ENCODE measurements at regions not wholly inside any gene's neighbourhood (a gene's known extent, or its start where the extent isn't known, plus 50 kb on each side); places are given as distances from the start of the nearest gene placed in this dataset.

DNA sequence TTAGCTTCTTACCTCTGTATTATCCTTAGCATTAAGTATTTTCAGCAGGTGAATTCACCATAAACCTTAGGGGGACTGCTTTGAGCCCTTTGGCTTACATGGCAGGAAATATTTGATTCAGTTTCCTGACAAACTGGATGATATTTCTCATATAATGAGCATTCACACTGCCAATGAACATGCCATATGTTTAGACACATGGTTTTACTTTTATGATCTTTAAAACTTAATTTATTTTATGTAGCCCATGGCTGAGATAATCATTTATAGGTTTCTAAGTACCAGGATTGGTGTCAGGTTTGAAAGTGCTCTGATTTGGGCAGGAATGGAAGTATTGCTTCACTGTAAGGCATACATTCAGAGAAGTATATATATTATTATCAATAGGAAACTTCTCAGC, 319.1 kb downstream of the ZPLD1 start:
- DNase-seq: no peak

DNA sequence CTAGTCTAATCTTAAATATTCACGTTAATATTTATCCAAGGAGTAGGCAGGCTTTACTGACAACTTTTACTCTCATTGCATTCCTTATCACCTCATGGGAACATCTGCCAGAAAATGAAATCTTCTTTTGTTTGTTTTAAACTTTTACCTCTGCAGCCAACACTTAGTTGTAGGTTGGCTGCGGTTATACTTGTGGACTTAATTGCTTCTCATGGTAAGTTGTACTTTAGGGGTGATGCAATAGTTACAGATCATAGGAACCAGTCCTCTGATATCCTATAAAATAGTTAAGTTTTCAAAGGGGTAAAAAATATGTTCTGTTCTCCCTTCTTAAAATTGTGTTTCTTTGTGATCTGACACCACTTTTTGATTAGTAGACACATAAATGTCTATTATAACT, 321.9 kb downstream of the ZPLD1 start:
- no peak for DNase-seq

DNA sequence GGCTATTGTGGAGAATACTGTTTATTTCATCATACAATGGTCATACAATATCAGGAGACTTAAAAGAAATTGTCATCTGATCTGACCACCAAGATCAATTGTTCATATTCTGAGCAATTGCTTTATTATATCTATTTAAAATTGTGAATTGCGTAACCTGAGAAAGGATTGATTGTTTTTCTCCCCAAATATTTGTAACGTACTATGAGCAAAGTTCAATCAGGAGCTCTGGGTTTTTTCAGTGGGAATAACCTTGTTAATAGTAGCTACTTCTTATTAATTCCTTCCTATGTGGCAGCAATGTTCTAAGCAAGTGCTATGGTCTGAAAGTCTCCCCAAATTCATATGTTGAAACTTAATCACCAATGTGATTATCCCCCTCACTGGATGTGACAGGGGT, 323.1 kb downstream of the ZPLD1 start:
- no peak for DNase-seq

DNA sequence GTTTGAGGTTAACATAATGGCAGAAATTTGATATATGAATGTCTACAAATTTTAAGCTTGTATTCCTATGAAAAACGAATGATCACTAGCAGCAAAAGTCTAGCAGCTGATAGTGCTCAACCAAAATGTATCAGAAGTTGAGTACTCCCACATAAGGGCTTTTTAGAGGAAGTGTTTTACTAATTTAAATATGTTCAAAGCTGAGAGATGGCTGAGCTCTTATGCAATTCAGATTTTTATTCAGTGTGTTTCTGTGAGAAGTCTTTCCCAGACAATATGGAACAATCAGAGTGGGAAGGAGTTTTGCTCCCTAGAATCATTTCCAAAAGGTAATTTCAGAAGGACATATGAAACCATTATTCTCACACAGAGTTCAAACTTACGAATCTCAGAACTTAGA, 327.0 kb downstream of the ZPLD1 start:
- no peak for DNase-seq

DNA sequence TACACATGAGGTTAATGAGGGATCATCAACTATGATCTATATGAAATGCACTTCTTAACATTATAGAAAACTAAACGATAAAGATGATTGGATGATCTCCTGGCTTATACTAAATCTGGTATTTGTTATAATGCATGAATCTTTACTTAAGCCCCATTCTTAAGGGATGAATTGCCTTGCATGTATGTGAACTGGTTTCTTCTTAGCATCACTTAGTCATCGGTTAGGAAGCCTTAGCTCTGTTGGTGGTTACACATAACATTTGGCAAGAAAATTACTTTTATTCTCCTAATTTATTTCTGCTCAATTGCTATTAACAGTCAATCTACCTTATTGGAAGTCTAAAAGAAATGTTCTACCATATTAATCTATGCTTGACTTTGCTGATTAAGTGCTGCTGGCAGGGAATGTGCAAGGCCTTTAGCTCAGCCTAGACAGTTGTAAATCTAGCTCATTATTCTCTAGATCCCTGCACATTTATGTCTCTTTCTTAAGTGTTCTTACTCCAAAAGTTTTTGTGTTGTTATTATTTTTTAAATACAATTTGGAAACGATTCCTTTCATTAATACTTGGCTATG, 356.0 kb downstream of the ZPLD1 start:
- DNase-seq: peak; percentile 94

DNA sequence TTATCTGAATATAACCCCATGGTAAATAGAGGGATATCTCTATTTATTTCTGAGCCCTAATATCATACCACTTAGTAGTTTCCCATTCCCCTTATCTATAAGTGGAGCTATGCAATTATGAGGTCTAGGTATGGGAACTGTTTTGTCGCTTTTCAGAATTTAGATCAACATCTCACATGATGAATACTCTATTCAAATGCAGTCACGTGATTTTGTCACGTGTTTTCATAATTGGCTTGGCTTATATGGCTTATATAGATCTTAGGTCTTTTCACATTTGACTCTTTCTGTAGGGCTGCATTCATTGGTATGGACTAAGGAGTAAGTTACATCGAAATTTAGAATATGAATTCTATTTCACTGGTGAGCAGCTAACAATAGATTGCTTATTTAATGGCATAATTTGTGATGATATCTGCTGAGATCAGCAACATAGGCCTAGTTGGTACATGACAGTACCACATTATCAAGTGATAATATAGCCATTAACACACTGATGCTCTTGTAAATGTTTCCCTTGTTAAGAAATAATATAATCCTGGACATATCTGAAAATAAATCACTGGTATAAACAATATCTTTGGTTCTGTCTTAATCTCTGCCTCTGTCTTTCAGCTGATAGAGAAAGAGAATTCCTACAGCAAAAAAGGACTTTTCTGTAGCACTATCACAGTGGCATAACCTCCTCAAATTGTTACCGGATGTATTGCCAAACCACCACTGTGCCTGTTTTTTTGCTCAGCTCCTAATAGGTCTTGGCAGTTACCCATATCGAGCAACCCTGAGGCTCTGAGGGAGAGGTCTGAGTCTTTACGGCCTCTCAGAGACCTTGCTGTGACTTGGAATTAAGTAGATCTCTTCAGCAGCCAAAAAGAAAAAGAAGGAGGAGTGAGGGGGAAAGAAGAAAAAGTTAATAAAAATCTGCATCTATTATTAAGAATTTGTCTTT, 357.1 kb downstream of the ZPLD1 start:
- peak; percentile 41 for DNase-seq

DNA sequence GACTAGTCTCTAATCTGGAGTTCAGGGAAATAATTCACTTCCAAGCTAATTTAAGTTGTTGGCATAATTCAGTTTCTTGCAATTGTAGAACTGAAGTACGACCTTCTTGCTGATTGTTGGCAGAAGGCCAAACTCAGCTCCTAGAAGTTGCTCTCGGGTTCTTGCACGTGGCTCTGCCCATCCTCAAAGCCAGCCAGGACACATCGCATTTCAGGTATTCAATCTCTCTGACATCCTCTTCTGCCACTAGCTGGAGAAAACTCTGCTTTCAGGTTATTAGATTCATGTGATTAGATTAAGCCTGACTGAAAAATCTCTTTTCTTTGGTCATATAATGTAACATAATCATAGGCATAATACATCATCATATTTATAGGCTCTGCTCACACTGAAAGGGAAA, 362.0 kb downstream of the ZPLD1 start:
- no peak for DNase-seq

DNA sequence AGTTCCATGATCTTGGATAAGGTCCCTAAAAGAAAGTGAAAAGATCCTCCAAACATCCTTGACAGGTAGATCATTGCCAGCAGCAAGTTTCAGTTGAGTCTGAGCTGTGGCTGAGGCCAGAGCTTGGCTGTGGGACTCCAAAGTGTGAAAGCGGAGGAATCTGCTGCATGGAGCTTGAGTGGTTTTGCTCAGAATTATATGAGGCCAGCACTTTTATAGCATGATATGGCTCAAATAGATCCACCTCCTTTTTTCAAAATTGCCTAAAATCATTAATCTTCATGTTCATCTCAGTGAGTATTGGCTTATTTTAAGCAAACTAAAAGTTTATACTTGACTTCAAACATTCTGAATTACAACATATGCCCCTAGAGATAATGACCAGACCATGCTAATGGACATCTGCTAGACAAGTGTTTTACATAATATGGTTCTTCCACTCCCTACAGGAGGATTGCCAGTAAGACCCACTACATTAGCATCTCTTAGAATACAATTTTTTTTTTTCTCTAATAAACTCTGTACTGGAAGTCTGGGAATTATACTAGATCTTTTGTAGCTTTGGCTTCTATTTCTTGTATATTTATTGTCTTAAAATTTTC, 368.1 kb downstream of the ZPLD1 start:
- DNase-seq: no peak

DNA sequence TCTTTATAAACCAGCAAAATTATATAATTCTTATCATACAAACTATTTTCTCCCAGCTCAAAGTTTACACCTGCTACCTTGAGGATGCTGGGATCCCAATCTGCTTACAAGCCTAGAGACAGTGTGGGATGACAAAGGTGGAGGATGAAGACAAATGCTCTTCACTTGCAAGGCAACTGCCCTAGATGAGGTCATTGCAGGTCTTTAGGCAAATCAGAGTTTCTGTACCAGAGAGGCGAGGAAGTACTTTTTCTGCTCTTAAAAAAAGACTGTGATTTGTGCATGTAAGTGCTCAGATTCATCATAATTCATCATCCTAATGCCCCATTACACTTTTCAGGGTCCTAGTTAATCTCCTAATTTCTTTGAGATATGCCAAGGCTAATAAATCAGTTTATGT, 376.1 kb downstream of the ZPLD1 start:
- DNase-seq: no peak

DNA sequence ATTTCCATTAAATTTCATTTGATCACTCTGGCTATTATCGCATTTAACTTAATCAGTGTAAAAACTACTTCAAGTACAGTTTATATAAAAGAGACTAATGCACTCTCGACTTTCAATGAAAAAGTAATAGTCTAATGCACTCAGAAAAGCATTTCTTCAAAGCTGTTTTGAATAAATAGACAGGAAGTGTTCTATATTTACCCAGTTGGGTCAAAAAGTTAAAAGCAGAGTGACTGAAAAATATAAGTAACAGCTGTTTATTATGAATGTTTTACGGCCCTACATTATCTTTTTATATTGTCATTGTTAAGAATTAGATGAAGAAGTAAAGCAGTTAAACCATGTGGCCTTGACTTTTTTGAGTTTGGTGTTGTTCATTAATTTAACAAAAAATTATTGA, 391.8 kb downstream of the ZPLD1 start:
- DNase-seq: no peak

DNA sequence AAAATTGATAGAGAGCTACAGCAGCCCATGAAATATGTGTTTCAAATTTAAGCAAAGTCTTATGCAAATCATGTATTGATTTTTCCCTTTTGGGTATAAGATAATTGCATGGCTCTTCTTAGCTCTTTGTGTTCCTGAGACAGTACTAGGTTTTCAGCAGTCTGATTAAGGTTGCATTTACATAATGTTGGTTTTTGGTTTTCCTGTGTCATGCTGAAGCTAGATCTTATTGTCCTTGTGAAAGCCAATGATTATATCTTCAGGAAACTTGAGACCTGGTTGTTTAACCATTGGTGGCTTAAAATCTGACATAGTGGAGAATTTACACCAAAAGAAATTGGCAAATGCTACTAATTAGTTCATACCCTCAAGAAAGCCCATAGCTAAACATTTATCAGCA, 392.6 kb downstream of the ZPLD1 start:
- DNase-seq: no peak

DNA sequence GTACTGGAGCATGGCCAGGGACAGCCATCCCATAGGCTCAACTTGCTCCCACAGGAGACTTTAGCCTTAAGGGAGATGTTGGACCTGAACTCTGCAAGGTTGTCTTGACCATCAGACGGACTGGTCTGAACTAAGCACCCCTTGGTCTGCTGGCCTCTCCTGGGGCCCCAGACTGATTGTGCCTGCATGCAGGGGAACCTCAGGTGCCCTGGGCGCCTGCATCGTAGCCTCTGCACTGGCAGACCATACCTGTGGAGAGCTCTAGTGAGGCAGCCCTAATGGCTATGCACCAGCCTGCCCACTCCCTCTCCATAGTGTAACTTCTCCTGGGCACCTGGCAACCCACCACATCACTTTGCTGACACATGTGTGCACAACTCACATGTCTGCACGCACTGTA, 395.6 kb downstream of the ZPLD1 start:
- DNase-seq: no peak

DNA sequence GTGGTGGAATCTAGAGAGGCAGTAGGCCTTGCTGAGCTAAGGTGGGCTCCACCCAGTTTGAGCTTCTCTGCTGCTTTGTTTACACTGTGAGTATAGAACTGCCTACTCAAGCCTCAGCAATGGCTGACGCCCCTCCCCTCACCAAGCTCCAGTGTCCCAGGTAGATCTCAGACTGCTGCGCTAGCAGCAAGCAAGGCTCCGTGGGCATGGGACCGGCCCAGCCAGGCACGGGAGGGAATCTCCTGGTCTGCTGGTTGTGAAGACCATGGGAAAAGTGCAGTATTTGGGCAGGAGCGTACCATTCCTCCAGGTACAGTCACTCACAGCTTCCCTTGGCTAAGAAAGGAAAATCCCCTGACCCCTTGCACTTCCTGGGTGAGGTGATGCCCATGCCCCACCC, 407.1 kb downstream of the ZPLD1 start:
- no peak for DNase-seq

DNA sequence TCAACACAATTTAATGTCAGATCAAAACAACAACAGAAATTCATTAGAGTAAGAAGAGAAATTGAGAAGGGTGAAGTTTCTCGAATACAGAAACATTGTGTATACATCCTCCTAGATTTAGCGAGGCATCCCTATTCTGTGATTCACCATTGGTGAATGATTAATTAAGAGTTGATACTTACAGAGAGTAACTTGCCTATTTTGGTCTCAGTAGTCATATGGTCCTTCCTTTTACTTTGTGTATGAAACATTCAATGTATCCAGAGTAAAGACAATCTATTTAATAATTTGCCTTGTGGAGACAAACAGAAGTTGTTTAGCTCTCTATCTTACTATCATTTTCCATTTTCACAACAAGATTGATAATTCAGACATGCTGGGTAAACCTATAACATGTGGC, 432.0 kb downstream of the ZPLD1 start:
- DNase-seq: no peak

DNA sequence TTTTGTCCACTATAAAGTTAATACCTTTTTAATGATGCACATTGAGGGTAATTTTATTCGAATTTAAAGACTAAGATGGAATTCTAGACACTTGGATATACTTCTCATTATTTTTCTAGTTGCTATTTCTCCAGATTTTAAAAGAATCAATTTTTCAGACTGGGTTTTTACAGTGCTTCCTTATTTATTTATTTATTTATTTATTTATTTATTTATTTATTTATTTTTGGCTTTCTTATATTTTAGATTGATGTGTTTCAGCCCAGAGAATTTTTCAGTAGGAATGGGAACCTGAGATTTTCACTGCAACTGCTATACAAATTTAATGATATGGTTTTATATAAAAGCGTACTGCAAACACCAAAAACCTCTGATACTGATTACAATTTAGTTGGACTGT, 448.7 kb downstream of the ZPLD1 start:
- no peak for DNase-seq

DNA sequence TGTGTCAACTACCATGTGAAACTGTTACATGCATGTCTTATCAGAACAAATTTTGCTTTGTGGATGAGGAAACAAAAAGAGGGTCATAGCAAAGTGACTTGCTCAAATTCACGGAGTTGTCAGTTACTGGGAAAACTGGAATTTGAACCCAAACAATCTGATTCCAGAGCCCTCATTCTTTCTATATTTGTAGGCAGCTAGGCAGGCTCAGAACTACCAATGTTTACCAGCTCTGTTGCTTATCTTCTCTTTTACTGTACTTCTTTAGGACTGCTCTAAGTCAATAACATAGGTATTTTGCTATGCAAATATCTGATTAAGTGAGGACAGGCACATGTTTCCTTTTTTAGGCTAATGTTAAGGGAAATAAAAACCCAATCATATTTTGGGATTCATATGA, 450.5 kb downstream of the ZPLD1 start:
- no peak for DNase-seq

DNA sequence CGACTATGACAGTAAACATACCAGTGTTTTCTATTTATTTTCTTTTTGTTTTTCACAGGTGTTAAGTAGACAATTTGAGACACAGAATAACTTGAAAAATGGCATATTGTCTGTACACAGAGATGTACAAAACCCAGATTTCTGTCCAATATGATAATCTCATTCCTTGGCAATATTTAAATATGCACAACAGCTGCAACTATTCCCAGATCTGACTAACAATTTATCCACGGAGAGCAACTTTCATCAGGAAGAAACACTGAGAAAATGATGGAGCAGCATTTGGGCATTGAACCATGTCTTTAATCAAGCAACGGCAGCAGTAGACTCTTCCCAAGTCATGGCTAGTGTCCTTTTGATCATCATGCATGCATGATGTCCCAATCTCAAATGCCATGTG, 452.6 kb downstream of the ZPLD1 start:
- no peak for DNase-seq

DNA sequence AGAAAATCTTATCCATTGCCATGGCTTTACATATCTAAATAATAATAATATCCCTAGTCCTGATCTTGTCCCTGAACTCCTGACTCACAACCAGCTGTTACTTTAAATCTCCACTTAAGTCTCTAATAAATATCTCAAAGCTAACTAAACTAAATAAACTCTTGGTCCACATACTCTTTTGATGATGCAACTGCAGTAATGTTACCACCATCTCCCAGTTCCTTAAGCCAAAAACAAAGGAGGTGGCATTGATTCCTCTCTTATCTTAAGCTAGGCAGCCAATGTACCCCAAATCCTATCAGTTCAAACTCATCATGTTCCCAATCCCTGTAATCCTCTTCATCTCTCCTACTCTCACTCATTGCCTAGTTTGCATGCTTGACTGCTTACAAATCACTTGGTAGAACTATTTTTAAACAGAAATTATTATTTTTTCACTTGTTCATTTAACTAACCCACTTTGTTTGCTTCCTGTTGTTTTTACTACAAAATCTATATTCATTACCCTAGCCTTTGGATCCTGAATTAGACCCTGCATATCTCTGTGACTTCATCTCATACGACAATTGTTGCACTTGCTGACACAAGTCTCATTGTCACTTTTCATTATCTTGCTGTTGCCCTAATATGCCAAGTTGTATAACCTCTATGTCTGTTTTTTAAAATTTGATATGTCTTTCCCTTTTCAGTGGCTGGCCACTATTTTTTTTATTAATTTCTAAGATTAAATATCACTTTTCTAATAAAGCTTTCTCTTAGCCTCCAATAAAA, 462.2 kb downstream of the ZPLD1 start:
- DNase-seq: peak; percentile 2

DNA sequence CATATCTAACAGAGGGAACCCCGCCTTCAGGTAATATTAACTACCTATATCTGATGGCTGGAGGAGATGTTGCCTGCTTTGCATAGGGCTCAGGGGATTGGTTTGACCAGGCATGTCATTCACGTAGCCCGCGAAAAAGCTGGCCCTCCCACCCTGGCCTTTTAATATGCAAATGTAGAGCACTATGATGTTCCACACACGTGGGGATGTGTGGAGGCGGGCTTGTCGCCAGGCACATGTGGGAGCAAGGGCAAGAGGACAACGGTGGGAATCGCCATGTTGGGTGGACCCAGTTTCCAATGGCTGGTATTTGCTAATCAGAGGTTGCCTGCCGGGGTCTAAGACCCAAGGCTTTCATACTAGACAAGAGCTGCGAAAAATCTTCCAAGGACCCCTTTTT, 469.8 kb downstream of the ZPLD1 start:
- no peak for DNase-seq

DNA sequence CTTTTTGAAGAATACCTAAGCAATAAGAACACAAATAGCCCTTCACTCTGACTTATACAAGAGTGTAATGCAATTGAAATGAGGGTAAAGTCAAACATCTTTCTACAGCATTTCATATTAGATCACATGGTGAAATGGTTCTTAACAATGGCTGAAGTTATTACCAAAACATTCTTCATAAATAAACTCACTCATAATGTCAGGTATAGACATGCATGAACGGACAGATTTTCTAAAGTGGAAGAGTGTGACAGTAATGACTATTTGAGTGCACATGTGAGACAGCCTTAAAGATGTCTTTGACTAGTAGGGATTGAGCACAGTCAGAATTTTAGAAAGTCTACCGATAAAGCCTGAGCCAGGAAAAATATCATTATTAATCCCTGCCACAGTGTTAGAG, 471.0 kb downstream of the ZPLD1 start:
- DNase-seq: no peak

DNA sequence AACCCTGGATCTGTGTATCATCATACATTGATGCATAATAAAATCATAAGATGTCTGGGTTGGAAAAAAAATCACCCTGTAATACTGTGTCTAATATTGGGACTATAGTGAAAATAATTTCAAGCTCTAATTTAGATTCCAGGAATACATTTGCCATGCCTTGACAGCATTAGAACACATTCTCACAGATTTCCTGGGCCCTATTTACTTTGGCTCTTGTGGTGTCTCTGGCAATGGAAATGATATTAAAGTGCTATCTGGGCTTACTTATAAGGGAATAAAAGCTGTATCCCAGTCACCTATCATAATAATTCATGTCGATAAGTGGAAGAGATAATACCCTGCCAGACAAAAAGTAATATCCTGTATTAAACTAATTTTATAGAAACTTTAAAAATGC, 472.0 kb downstream of the ZPLD1 start:
- no peak for DNase-seq

DNA sequence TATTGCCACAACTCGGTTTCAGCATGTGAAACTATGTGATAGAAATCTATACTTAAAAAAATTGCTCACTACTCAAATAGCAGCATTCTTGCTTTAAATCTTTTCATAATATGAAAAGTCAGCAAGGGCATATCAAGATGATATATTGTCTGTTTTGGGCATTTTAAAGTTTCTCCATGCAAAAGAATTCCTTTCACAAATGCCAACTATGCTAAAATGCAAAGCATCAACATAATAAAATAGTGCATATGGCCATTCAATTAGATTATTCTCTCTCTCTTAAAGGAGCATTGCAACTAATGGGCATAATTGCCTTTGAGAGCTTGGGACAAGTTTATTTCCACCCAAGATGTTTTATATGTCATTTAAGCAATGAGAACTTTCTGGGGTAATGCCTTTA, 475.1 kb downstream of the ZPLD1 start:
- no peak for DNase-seq

DNA sequence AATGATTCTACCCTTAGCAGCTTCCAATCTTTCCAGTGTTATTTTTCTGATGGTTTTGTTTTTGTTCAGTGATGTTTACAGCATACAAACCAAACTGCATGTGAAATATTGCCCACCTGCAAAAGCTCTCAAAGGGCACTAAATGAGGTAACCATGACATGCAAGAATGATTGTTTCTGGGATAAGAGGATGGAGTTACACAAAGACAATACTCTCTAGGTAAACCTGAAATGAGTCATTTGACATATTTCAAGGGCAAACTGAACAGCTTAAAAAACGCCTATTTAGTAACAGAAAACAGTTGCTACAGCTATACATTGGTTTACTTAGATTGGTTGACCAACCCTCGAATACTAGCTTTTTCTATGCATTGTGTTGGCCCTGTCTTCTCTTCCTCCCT, 481.7 kb downstream of the ZPLD1 start:
- no peak for DNase-seq
